Left ventricle myocardium inferior (tissue), 1 donor: ENCODE measurements at regions not wholly inside any gene's neighbourhood (a gene's known extent, or its start where the extent isn't known, plus 50 kb on each side); places are given as distances from the start of the nearest gene placed in this dataset.

Experiments used
- DNase-seq: peaks from one replicate; pipeline ENCODE4 v3.0.0-alpha.2; 2020
- H3K27ac ChIP-seq: fragments of 200-600 bp; replicated peaks from 2 replicates; pipeline ENCODE4 v1.8.0; 2021
- H3K27me3 ChIP-seq: fragments of 200-600 bp; 2 replicates; pipeline ENCODE4 v1.8.0; 2021; ENCODE audit warnings: low read depth
- H3K36me3 ChIP-seq: fragments of 200-600 bp; 2 replicates; pipeline ENCODE4 v1.8.0; 2021
- H3K4me1 ChIP-seq: fragments of 200-600 bp; 2 replicates; pipeline ENCODE4 v1.8.0; 2021
- H3K4me3 ChIP-seq: fragments of 200-600 bp; 2 replicates; pipeline ENCODE4 v1.8.0; 2021; ENCODE audit warnings: mild to moderate bottlenecking, moderate library complexity
- H3K9me3 ChIP-seq: fragments of 200-600 bp; replicated peaks from 2 replicates; pipeline ENCODE4 v1.8.0; 2021
- intact Hi-C: fragments of 100-400 bp; cut with micrococcal nuclease; formaldehyde crosslinking; loops from one replicate; pipeline ENCODE4 v1.11.0; 2022
- TF ChIP-seq, protein P1 (sequence below): fragments of 200-600 bp; IDR thresholded peaks from 2 replicates; pipeline ENCODE4 v1.8.0; 2021; ENCODE audit warnings: antibody characterized with exemption, mild to moderate bottlenecking, borderline replicate concordance
- donor health status: DM: no; HTN: yes; CAD: no; lungs with severe emphysema.

DNA sequence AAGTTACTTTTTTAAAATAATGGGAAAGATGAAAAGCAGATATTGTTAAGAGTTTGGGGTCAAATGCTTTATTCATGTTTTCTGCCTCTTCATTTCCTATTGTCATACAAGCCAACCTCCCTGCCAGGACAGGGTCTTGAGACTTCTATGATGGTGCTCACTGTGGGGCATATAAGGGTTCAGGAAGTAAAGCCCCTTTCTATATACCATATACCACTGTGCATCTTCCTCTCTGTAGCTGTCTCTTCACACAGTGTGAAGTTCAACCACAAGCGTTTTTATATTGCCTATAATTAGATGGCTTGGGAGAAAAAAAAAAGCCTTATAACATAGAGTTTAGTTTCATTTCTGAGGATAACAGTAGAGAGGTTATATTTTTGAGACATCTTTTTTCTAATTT, 389.8 kb upstream of the SORCS1 start:
- Histone ChIP-seq H3K27me3 (no peaks in the 10 kb centered on the region), H3K9me3 (peaks cover 10% of the 10 kb centered on the region), H3K36me3 (no peaks in the 10 kb centered on the region), H3K27ac (no peak overlapping the region), H3K4me3 (no peak overlapping the region), H3K4me1 (no peaks in the 10 kb centered on the region)
- TF ChIP-seq, protein P1, sequence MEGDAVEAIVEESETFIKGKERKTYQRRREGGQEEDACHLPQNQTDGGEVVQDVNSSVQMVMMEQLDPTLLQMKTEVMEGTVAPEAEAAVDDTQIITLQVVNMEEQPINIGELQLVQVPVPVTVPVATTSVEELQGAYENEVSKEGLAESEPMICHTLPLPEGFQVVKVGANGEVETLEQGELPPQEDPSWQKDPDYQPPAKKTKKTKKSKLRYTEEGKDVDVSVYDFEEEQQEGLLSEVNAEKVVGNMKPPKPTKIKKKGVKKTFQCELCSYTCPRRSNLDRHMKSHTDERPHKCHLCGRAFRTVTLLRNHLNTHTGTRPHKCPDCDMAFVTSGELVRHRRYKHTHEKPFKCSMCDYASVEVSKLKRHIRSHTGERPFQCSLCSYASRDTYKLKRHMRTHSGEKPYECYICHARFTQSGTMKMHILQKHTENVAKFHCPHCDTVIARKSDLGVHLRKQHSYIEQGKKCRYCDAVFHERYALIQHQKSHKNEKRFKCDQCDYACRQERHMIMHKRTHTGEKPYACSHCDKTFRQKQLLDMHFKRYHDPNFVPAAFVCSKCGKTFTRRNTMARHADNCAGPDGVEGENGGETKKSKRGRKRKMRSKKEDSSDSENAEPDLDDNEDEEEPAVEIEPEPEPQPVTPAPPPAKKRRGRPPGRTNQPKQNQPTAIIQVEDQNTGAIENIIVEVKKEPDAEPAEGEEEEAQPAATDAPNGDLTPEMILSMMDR, result no peak
- intact Hi-C loops, result no loop called here
- no peak for DNase-seq

- H3K36me3 ChIP-seq, result no peaks in the 10 kb centered on the region
- no peaks in the 10 kb centered on the region for H3K27me3 ChIP-seq
- peaks cover 10% of the 10 kb centered on the region for H3K9me3 ChIP-seq
- TF ChIP-seq, protein P1, result no peak
- H3K4me1 ChIP-seq, result no peaks in the 10 kb centered on the region
- intact Hi-C loops, result no loop called here
- no peak overlapping the region for H3K4me3 ChIP-seq
- DNase-seq, result no peak
- H3K27ac ChIP-seq, result no peak overlapping the region
These were observed 389.0 kb upstream of the SORCS1 start for GRCh38 chr10:107553470-107553869.

GRCh38 chr10:107552963-107553362, 388.5 kb upstream of the SORCS1 start:
- intact Hi-C loops, result no loop called here
- DNase-seq, result no peak
- TF ChIP-seq, protein P1, result no peak
- no peaks in the 10 kb centered on the region for H3K27me3 ChIP-seq
- peaks cover 10% of the 10 kb centered on the region for H3K9me3 ChIP-seq
- no peaks in the 10 kb centered on the region for H3K4me1 ChIP-seq
- no peaks in the 10 kb centered on the region for H3K36me3 ChIP-seq
- H3K27ac ChIP-seq, result no peak overlapping the region
- no peak overlapping the region for H3K4me3 ChIP-seq

- no peak overlapping the region for H3K4me3 ChIP-seq
- no peaks in the 10 kb centered on the region for H3K36me3 ChIP-seq
- no peaks in the 10 kb centered on the region for H3K27me3 ChIP-seq
- TF ChIP-seq, protein P1, result no peak
- no peaks in the 10 kb centered on the region for H3K4me1 ChIP-seq
- no peak for DNase-seq
- intact Hi-C loops, result no loop called here
- no peak overlapping the region for H3K27ac ChIP-seq
- H3K9me3 ChIP-seq, result peaks cover 10% of the 10 kb centered on the region
These were observed 383.8 kb upstream of the SORCS1 start for GRCh38 chr10:107548301-107548700.

DNA sequence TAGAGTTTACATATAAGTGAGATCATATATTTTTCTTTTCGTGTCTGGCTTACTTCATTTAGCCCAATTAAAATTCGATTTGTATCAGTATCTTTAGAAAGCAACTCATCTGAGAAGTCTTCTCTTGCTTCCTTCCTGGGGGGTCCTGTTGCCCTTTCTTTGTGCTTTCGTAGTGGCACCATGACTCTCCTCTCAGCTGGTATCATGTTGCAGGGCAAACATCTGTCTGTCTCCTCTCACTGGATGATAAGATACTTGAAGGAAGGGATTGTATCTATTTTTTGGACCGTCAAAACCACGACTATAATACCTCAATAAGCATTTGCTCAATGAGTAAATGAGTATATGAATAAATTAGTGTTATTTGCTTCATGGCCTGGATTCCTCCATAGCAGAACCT, 382.5 kb upstream of the SORCS1 start:
- Histone ChIP-seq H3K4me1 (no peaks in the 10 kb centered on the region), H3K36me3 (no peaks in the 10 kb centered on the region), H3K9me3 (peaks cover 10% of the 10 kb centered on the region), H3K27me3 (no peaks in the 10 kb centered on the region), H3K27ac (no peak overlapping the region), H3K4me3 (no peak overlapping the region)
- intact Hi-C loops, result no loop called here
- TF ChIP-seq, protein P1, result no peak
- no peak for DNase-seq

GRCh38 chr10:107546284-107546683, 381.8 kb upstream of the SORCS1 start:
- no peak overlapping the region for H3K4me3 ChIP-seq
- intact Hi-C loops, result no loop called here
- DNase-seq, result no peak
- TF ChIP-seq, protein P1, result no peak
- H3K36me3 ChIP-seq, result no peaks in the 10 kb centered on the region
- H3K9me3 ChIP-seq, result peaks cover 10% of the 10 kb centered on the region
- no peaks in the 10 kb centered on the region for H3K27me3 ChIP-seq
- H3K27ac ChIP-seq, result no peak overlapping the region
- no peaks in the 10 kb centered on the region for H3K4me1 ChIP-seq
